SJCRH30 (cell line): ENCODE measurements at regions not wholly inside any gene's neighbourhood (a gene's known extent, or its start where the extent isn't known, plus 50 kb on each side); places are given as distances from the start of the nearest gene placed in this dataset.

Source experiments
- DNase-seq, 2 experiments: peaks; one replicate each; pipeline ENCODE4 v3.0.0-alpha.2; 2015 to 2020
- H3K27ac ChIP-seq: fragments of 250-450 bp; sonication (Bioruptor Pico); 2 replicates; pipeline ENCODE4 v1.5.1; 2020; ENCODE audit warnings: mild to moderate bottlenecking, moderate library complexity
- H3K27me3 ChIP-seq: fragments of 250-450 bp; sonication (Bioruptor Pico); 2 replicates; pipeline ENCODE4 v1.5.1; 2020; ENCODE audit warnings: mild to moderate bottlenecking, moderate library complexity
- H3K36me3 ChIP-seq: fragments of 250-450 bp; sonication (Bioruptor Pico); 2 replicates; pipeline ENCODE4 v1.5.1; 2020; ENCODE audit warnings: mild to moderate bottlenecking, moderate library complexity
- H3K4me1 ChIP-seq: fragments of 250-450 bp; sonication (Bioruptor Pico); 2 replicates; pipeline ENCODE4 v1.5.1; 2020; ENCODE audit warnings: mild to moderate bottlenecking, moderate library complexity
- H3K4me3 ChIP-seq: fragments of 250-450 bp; sonication (Bioruptor Pico); 2 replicates; pipeline ENCODE4 v1.5.1; 2020; ENCODE audit warnings: mild to moderate bottlenecking, moderate library complexity
- H3K9me3 ChIP-seq: fragments of 250-450 bp; sonication (Bioruptor Pico); replicated peaks from 2 replicates; pipeline ENCODE4 v1.5.1; 2020; ENCODE audit warnings: mild to moderate bottlenecking, moderate library complexity

GRCh38 chr6:53994201-53994600 is 117.0 kb upstream of the MLIP start:
- no peak for DNase-seq
- H3K36me3 ChIP-seq: no peaks in the 10 kb centered on the region
- no peaks in the 10 kb centered on the region for H3K4me1 ChIP-seq
- H3K27ac ChIP-seq: no peak overlapping the region
- H3K9me3 ChIP-seq: no peaks in the 10 kb centered on the region
- no peak overlapping the region for H3K4me3 ChIP-seq
- no peaks in the 10 kb centered on the region for H3K27me3 ChIP-seq

- Histone ChIP-seq H3K4me1 (no peaks in the 10 kb centered on the region), H3K36me3 (no peaks in the 10 kb centered on the region), H3K27ac (no peak overlapping the region), H3K9me3 (no peaks in the 10 kb centered on the region), H3K4me3 (no peak overlapping the region), H3K27me3 (no peaks in the 10 kb centered on the region)
- DNase-seq: no peak
Observed at GRCh38 chr6:53995935-53996334, 115.3 kb upstream of the MLIP start.

- no peak overlapping the region for H3K4me3 ChIP-seq
- DNase-seq: no peak
- H3K4me1 ChIP-seq: no peaks in the 10 kb centered on the region
- H3K27me3 ChIP-seq: no peaks in the 10 kb centered on the region
- H3K27ac ChIP-seq: no peak overlapping the region
- no peaks in the 10 kb centered on the region for H3K36me3 ChIP-seq
- no peaks in the 10 kb centered on the region for H3K9me3 ChIP-seq
Observed at GRCh38 chr6:53998303-53998702, 112.9 kb upstream of the MLIP start.

GRCh38 chr6:53999088-53999755 is 112.0 kb upstream of the MLIP start:
- DNase-seq: no peak
- H3K4me1 ChIP-seq: no peaks in the 10 kb centered on the region
- H3K9me3 ChIP-seq: no peaks in the 10 kb centered on the region
- H3K36me3 ChIP-seq: no peaks in the 10 kb centered on the region
- H3K27me3 ChIP-seq: no peaks in the 10 kb centered on the region
- H3K4me3 ChIP-seq: no peak overlapping the region
- no peak overlapping the region for H3K27ac ChIP-seq

DNA sequence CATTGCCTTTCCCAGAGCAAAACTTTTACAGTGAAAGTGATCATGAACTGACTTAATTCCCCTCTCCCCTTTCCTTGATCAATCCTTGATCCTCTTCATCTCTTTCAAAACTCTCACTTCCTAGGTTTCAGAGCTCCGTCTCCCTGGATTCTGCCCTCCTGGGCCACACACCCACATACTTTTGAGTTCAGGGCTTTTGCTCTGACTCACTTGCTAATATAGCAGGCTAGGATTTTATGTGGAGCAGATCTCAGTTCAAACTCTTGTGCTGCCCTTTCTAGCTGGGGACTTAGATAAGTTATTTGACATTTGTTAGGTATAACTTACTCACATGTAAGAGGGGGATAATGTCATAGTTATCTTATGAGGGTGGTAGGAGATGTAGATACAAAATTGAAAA is 109.1 kb upstream of the MLIP start:
- Histone ChIP-seq H3K27ac (no peak overlapping the region), H3K4me3 (no peak overlapping the region), H3K36me3 (no peaks in the 10 kb centered on the region), H3K4me1 (no peaks in the 10 kb centered on the region), H3K9me3 (no peaks in the 10 kb centered on the region), H3K27me3 (no peaks in the 10 kb centered on the region)
- no peak for DNase-seq

DNA sequence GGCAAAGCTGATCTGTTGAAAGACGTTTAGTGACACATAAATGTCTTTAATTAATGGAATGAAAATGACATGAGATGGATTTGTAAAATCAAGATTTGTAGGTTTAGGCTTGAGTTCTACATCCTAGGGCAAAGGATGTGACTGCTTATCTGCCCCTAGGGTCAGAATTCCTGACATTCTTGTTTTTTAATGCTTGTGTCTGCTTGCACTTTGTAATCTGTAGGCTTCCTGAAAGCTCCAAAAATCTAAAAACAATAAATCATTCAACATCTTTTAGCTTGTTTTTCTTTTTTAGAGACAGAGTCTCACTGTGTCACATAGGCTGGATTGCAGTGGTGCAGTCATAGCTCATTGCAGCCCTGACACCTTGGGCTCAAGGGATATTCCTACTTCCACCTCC is 107.9 kb upstream of the MLIP start:
- Histone ChIP-seq H3K4me1 (no peaks in the 10 kb centered on the region), H3K36me3 (no peaks in the 10 kb centered on the region)

DNA sequence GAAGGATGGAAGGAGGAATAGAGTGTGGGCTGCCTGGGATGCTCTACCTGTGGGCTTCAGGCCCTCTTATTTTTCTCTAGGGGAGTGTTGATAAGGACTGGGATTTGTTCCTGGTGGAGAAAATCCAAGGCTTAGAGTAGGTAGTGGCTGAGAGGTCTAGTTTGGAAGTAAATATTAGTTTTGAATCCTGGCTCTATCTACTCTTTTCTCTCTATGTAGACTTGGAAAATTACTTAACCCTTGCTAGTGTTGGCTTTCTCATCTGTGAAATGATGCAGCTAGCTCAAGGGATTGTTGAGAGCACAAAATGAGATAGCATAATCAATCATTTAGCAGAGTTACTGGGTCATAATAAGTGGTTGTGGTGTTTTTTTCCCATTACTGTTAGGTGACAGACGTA is 102.7 kb upstream of the MLIP start:
- H3K4me3 ChIP-seq: no peak overlapping the region
- peaks cover 21% of the 10 kb centered on the region for H3K4me1 ChIP-seq
- no peak overlapping the region for H3K27ac ChIP-seq
- H3K9me3 ChIP-seq: no peaks in the 10 kb centered on the region
- no peaks in the 10 kb centered on the region for H3K27me3 ChIP-seq
- no peaks in the 10 kb centered on the region for H3K36me3 ChIP-seq
- DNase-seq: no peak

More for the DNA sequence above, 107.9 kb upstream of the MLIP start:
- DNase-seq: no peak
- no peaks in the 10 kb centered on the region for H3K27me3 ChIP-seq
- no peaks in the 10 kb centered on the region for H3K9me3 ChIP-seq
- H3K4me3 ChIP-seq: no peak overlapping the region
- no peak overlapping the region for H3K27ac ChIP-seq

GRCh38 chr6:54009052-54009654 is 102.1 kb upstream of the MLIP start:
- H3K4me3 ChIP-seq: no peak overlapping the region
- H3K9me3 ChIP-seq: no peaks in the 10 kb centered on the region
- no peak overlapping the region for H3K27ac ChIP-seq
- peaks cover 21% of the 10 kb centered on the region for H3K4me1 ChIP-seq
- no peaks in the 10 kb centered on the region for H3K27me3 ChIP-seq
- no peak for DNase-seq
- no peaks in the 10 kb centered on the region for H3K36me3 ChIP-seq

GRCh38 chr6:54010340-54011276 is 100.6 kb upstream of the MLIP start:
- Histone ChIP-seq H3K4me1 (peaks cover 21% of the 10 kb centered on the region), H3K9me3 (no peaks in the 10 kb centered on the region), H3K36me3 (no peaks in the 10 kb centered on the region), H3K4me3 (peak overlapping the region; percentile 49), H3K27me3 (no peaks in the 10 kb centered on the region), H3K27ac (peak overlapping the region; percentile 78)
- DNase-seq: peak; percentile 81 to 88

GRCh38 chr6:54011277-54011648 is 100.0 kb upstream of the MLIP start:
- Histone ChIP-seq H3K27ac (peak overlapping the region; percentile 78), H3K4me1 (peaks cover 21% of the 10 kb centered on the region), H3K36me3 (no peaks in the 10 kb centered on the region), H3K4me3 (peak overlapping the region; percentile 49), H3K9me3 (no peaks in the 10 kb centered on the region), H3K27me3 (no peaks in the 10 kb centered on the region)
- no peak for DNase-seq

DNA sequence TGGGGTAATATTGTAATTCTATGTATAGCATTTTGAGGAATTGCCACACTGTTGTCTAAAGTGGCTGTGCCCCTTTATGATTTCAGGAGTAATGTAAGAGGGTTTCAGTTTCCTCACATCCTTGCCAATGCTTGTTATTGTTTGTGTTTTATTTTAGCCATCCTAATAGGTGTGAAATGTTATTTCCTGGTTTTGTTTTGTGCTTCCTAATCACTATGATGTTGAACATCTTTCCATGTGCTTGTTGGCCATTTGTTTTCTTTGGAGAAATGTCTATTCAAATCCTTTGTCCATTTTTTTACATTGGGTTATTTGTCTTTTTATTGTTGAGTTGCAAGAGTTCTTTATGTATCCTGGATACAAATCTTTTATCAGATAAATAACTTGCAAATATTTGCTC is 97.3 kb upstream of the MLIP start:
- Histone ChIP-seq H3K27ac (no peak overlapping the region), H3K4me3 (no peak overlapping the region), H3K36me3 (no peaks in the 10 kb centered on the region), H3K27me3 (no peaks in the 10 kb centered on the region), H3K9me3 (no peaks in the 10 kb centered on the region), H3K4me1 (peaks cover 21% of the 10 kb centered on the region)
- DNase-seq: no peak

- Histone ChIP-seq H3K4me1 (peaks cover 21% of the 10 kb centered on the region), H3K36me3 (no peaks in the 10 kb centered on the region), H3K27ac (no peak overlapping the region), H3K4me3 (no peak overlapping the region), H3K27me3 (no peaks in the 10 kb centered on the region), H3K9me3 (no peaks in the 10 kb centered on the region)
- no peak for DNase-seq
Observed at GRCh38 chr6:54014440-54014839, 96.8 kb upstream of the MLIP start.

GRCh38 chr6:54017877-54018276 is 93.4 kb upstream of the MLIP start:
- Histone ChIP-seq H3K4me3 (no peak overlapping the region), H3K27ac (no peak overlapping the region), H3K9me3 (no peaks in the 10 kb centered on the region), H3K4me1 (0 out of 2 replicates have a peak, but pooled peaks cover 3% of the 10 kb centered on the region), H3K27me3 (no peaks in the 10 kb centered on the region), H3K36me3 (no peaks in the 10 kb centered on the region)
- DNase-seq: no peak

DNA sequence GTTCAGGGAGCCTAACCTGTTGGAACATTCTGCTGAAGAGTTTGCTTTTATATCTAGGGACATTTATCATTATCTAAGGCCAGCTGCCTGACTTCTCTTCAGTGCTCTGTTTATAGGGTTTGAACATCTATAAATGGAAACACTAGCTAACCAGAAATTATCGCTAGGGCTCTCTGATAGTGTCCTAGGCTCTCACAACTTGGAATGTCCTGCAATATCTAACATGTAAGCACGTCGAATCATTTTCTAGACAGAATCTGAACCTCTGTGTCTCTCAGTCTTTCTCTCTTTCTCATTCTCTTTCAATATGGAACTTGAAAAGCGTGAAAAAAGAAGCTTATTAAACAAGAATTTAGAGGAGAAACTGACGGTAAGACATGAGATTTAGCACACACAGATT is 92.5 kb upstream of the MLIP start:
- Histone ChIP-seq H3K9me3 (no peaks in the 10 kb centered on the region), H3K27me3 (no peaks in the 10 kb centered on the region), H3K36me3 (no peaks in the 10 kb centered on the region), H3K4me1 (0 out of 2 replicates have a peak, but pooled peaks cover 3% of the 10 kb centered on the region), H3K4me3 (no peak overlapping the region), H3K27ac (no peak overlapping the region)
- DNase-seq: no peak

- H3K27ac ChIP-seq: no peak overlapping the region
Observed at GRCh38 chr6:54019860-54020259, 91.4 kb upstream of the MLIP start.

More at GRCh38 chr6:54019860-54020259, 91.4 kb upstream of the MLIP start:
- DNase-seq: no peak
- Histone ChIP-seq H3K36me3 (no peaks in the 10 kb centered on the region), H3K4me1 (0 out of 2 replicates have a peak, but pooled peaks cover 3% of the 10 kb centered on the region), H3K9me3 (no peaks in the 10 kb centered on the region), H3K27me3 (no peaks in the 10 kb centered on the region), H3K4me3 (no peak overlapping the region)
